GM10266 (cell line): ENCODE measurements at regions not wholly inside any gene's neighbourhood (a gene's known extent, or its start where the extent isn't known, plus 50 kb on each side); places are given as distances from the start of the nearest gene placed in this dataset.

Experiments
- DNase-seq: peaks from one replicate; pipeline ENCODE4 v3.0.0; 2012; ENCODE audit errors: extremely low spot score
- TF ChIP-seq, protein P1 (sequence below): IDR thresholded peaks from 2 replicates; pipeline ENCODE4 v1.5.1; 2012; ENCODE audit warnings: mild to moderate bottlenecking, low read depth; ENCODE audit not compliant: control insufficient read depth, insufficient read depth; ENCODE audit errors: missing control alignments

DNA sequence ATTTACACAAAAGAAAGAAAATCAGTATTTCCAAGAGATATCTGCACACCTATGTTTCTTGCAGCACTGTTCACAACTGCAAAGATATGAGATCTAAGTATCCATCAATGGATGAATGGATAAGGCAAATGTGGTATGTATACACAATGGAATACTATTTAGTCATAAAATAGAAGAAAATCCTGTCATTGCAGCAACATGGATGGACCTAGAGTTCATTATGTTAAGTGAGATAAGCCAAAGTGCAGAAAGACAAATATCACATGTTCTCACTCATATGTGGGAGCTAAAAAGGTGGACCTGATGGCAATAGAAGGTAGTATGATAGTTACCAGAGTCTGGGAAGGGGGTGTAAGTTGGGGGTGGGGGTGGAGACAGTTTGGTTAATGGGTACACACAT lies 1171.6 kb downstream of the SORCS1 start:
- DNase-seq, result no peak
- TF ChIP-seq, protein P1, sequence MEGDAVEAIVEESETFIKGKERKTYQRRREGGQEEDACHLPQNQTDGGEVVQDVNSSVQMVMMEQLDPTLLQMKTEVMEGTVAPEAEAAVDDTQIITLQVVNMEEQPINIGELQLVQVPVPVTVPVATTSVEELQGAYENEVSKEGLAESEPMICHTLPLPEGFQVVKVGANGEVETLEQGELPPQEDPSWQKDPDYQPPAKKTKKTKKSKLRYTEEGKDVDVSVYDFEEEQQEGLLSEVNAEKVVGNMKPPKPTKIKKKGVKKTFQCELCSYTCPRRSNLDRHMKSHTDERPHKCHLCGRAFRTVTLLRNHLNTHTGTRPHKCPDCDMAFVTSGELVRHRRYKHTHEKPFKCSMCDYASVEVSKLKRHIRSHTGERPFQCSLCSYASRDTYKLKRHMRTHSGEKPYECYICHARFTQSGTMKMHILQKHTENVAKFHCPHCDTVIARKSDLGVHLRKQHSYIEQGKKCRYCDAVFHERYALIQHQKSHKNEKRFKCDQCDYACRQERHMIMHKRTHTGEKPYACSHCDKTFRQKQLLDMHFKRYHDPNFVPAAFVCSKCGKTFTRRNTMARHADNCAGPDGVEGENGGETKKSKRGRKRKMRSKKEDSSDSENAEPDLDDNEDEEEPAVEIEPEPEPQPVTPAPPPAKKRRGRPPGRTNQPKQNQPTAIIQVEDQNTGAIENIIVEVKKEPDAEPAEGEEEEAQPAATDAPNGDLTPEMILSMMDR, result no peak

- no peak for DNase-seq
- TF ChIP-seq, protein P1, result no peak
Measured at GRCh38 chr10:105990529-105990928, 1174.0 kb downstream of the SORCS1 start.

DNA sequence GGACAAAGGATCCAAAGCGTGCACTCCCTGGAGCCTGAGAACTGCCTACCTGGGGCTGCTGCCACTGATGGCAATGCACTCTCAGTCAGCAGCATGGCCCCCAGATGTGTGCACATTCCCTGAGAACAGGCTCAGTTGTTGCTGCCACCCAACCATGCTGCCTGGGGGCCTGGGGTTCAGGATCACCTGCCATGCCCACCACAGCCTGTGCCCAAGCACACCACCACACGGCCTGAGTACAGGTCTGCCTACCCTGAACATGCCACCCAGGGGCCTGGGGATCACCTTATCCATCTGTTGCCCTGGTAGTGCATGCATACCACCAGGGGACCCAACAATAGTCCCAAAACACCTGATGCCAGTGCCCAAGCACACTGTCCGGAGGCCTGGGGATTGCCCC lies 1174.5 kb downstream of the SORCS1 start:
- TF ChIP-seq, protein P1, result no peak

GRCh38 chr10:105988848-105989247 lies 1175.7 kb downstream of the SORCS1 start:
- DNase-seq, result no peak
- TF ChIP-seq, protein P1, result no peak

More for the DNA sequence above, 1174.5 kb downstream of the SORCS1 start:
- DNase-seq, result no peak

GRCh38 chr10:105986912-105987635 lies 1177.4 kb downstream of the SORCS1 start:
- DNase-seq, result no peak
- TF ChIP-seq, protein P1, result no peak

DNA sequence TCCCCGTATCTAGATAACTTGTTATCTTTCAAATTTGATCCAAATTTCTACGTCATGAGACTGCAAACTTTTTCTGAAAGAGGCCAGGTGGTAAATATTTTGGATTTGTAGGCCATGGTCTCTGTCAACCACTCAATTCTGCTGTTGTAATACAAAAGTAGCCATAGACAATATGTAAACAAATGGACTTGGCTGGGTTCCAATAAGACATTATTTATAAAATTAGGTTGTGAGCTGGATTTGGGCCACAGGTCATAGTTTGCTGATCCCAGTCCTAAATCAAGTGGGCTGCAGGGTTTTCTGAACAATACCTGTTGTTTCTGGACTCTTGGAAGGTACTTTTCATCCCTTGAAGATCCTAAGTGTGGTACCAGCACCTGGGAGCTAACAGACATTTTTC lies 1178.0 kb downstream of the SORCS1 start:
- TF ChIP-seq, protein P1, result no peak

GRCh38 chr10:105982735-105983134 lies 1181.8 kb downstream of the SORCS1 start:
- no peak for DNase-seq
- TF ChIP-seq, protein P1, result no peak

More for the DNA sequence above, 1178.0 kb downstream of the SORCS1 start:
- no peak for DNase-seq
